Stimulated activated memory B cell treated with anti-CD40 and anti-IgM and Interleukin-4, amounts not matched to agents 10 μg/mL and 1 μg/mL and 100 μg/mL, for 72 hours (primary cell): ENCODE measurements at regions not wholly inside any gene's neighbourhood (a gene's known extent, or its start where the extent isn't known, plus 50 kb on each side); places are given as distances from the start of the nearest gene placed in this dataset.
"Not testable (repeated sequence)": the region's sequence is repeated elsewhere in the genome, so short reads cannot be mapped to it uniquely, and the experiment has no call there.

Experiments used
- ATAC-seq: fragments of 150-1000 bp; cut with Tn5 transposase; 2 replicates; pipeline ENCODE4 v1.10.0; 2021
- H3K27ac Mint-ChIP-seq: one replicate; pipeline ENCODE4 v1.8.0; 2022; ENCODE audit warnings: mild to moderate bottlenecking, mixed read lengths
- H3K27me3 Mint-ChIP-seq: one replicate; pipeline ENCODE4 v1.8.0; 2022; ENCODE audit warnings: mixed read lengths
- H3K36me3 Mint-ChIP-seq: one replicate; pipeline ENCODE4 v1.8.0; 2022; ENCODE audit warnings: mixed read lengths
- H3K4me1 Mint-ChIP-seq: one replicate; pipeline ENCODE4 v1.8.0; 2022; ENCODE audit warnings: mixed read lengths
- H3K4me3 Mint-ChIP-seq: one replicate; pipeline ENCODE4 v1.8.0; 2022; ENCODE audit warnings: mild to moderate bottlenecking, moderate library complexity, mixed read lengths
- H3K9me3 Mint-ChIP-seq: one replicate; pipeline ENCODE4 v1.8.0; 2022; ENCODE audit warnings: mixed read lengths

DNA sequence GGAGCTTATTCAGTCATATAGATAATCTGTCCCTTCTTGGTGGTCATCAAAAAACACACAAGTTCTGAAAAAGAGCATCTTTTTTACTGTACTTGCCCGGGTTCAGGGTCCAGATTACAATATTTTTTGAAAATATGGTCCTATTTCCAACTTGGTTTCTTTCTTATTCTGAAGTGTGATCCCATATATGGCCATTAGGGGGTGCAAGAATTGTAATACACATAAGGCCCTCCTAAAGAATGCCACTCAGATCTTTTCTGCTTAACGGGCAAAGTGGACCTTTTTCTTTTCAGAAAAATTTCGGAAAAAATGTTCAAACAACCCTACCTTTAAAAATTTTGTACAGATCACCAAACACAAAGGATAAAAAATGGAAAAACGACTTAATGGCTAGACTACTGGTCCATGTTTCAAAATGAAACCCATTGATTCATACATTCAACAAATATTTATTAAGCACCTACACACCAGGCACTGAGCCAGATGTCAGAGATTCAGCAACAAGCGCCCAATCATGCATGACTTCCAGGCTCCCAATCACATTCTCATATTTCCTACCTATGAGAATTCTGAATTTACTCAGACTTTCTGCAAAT lies 102.0 kb upstream of the MYRIP start:
- no peak for ATAC-seq
- H3K4me1 Mint-ChIP-seq, result no peaks in the 10 kb centered on the region
- H3K27ac Mint-ChIP-seq, result no peak overlapping the region
- H3K9me3 Mint-ChIP-seq, result peaks cover under 1% of the 10 kb centered on the region
- no peak overlapping the region for H3K4me3 Mint-ChIP-seq
- H3K36me3 Mint-ChIP-seq, result no peaks in the 10 kb centered on the region
- peaks cover 21% of the 10 kb centered on the region for H3K27me3 Mint-ChIP-seq

- ATAC-seq, result no peak
- H3K4me3 Mint-ChIP-seq, result no peak overlapping the region
- no peaks in the 10 kb centered on the region for H3K4me1 Mint-ChIP-seq
- H3K27ac Mint-ChIP-seq, result no peak overlapping the region
- H3K36me3 Mint-ChIP-seq, result no peaks in the 10 kb centered on the region
- peaks cover 16% of the 10 kb centered on the region for H3K27me3 Mint-ChIP-seq
- no peaks in the 10 kb centered on the region for H3K9me3 Mint-ChIP-seq
Measured at GRCh38 chr3:39712413-39713048, 96.9 kb upstream of the MYRIP start.

DNA sequence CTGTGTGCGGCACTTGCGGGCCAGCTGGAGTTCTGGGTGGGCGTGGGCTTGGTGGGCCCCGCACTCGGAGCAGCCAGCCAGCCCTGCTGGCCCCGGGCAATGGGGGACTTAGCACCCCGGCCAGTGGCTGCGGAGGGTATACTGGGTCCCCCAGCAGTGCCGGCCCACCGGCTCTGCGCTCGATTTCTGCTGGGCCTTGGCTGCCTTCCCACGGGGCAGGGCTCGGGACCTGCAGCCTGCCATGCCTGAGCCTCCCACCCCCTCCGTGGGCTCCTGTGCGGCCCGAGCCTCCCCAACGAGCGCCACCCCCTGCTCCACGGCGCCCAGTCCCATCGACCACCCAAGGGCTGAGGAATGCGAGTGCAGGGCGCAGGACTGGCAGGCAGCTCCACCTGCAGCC lies 96.1 kb upstream of the MYRIP start:
- ATAC-seq, H3K4me1 Mint-ChIP-seq: not testable (repeated sequence)
- H3K27me3 Mint-ChIP-seq, result peaks cover 16% of the 10 kb centered on the region

GRCh38 chr3:39716849-39717248 lies 92.6 kb upstream of the MYRIP start:
- ATAC-seq, result no peak
- H3K27me3 Mint-ChIP-seq, result peaks cover 8% of the 10 kb centered on the region

More for the DNA sequence above, 96.1 kb upstream of the MYRIP start:
- not testable (repeated sequence) for H3K36me3 Mint-ChIP-seq, H3K9me3 Mint-ChIP-seq, H3K27ac Mint-ChIP-seq, H3K4me3 Mint-ChIP-seq

GRCh38 chr3:39718674-39719595 lies 90.5 kb upstream of the MYRIP start:
- Mint-ChIP-seq H3K36me3 (no peaks in the 10 kb centered on the region), H3K4me1 (no peaks in the 10 kb centered on the region), H3K4me3 (no peak overlapping the region), H3K27me3 (no peaks in the 10 kb centered on the region), H3K9me3 (no peaks in the 10 kb centered on the region), H3K27ac (no peak overlapping the region)
- no peak for ATAC-seq

More at GRCh38 chr3:39716849-39717248, 92.6 kb upstream of the MYRIP start:
- Mint-ChIP-seq H3K4me3 (no peak overlapping the region), H3K9me3 (no peaks in the 10 kb centered on the region), H3K27ac (no peak overlapping the region), H3K36me3 (no peaks in the 10 kb centered on the region), H3K4me1 (no peaks in the 10 kb centered on the region)

DNA sequence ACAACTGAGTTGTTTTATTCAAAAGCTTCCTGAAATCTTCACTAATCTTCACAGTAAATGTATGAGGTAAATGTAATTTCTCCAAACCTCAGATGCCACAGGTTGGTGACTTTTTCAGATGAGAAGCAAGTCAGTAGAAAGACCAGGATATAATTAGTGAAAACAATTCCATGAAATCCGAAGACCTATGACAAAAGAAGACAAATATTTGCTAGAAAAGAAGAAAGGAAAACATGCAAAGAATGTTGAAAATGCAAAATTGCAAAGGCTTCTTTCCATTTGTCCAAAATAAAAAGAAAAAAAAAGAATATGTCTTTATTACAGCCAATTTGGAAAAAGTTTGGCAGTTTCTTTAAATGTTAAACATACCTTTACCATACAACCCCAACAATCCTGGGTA lies 88.3 kb upstream of the MYRIP start:
- Mint-ChIP-seq H3K9me3 (no peaks in the 10 kb centered on the region), H3K36me3 (no peaks in the 10 kb centered on the region), H3K4me1 (no peaks in the 10 kb centered on the region), H3K27me3 (no peaks in the 10 kb centered on the region), H3K4me3 (no peak overlapping the region), H3K27ac (no peak overlapping the region)
- no peak for ATAC-seq

DNA sequence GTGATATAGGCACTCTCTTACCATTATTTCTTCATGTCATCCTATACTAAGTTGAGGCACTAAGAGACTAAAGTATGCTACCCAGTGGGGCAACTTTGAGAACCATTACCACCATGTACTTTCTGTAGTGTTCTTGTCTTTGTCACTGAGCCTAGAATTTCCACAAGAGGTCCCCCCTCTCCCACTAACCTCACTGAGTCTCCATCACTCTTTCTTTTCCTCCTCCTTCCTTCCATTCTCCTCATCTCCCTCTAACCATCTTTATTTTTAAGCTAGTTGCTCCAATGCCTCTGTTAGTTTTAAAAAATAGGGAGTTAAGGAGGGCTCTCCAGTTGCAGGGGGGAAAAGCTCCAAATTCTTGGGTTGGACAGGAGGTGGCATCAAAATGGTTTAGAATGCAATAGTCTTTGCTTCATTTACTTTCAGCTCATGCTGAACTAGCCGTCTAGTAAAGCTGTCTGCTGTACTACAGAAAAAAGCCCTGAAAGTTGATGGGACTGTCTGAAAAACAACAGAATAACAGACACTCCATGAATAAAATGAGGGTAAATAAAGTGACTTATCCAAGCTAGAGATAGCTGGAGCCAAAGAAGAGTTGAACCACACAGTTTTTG lies 85.1 kb upstream of the MYRIP start:
- Mint-ChIP-seq H3K9me3 (no peaks in the 10 kb centered on the region), H3K36me3 (no peaks in the 10 kb centered on the region), H3K4me3 (no peak overlapping the region), H3K4me1 (no peaks in the 10 kb centered on the region), H3K27me3 (no peaks in the 10 kb centered on the region), H3K27ac (no peak overlapping the region)
- no peak for ATAC-seq

- Mint-ChIP-seq H3K4me1 (no peaks in the 10 kb centered on the region), H3K4me3 (no peak overlapping the region), H3K36me3 (no peaks in the 10 kb centered on the region), H3K9me3 (peaks cover 2% of the 10 kb centered on the region), H3K27me3 (no peaks in the 10 kb centered on the region), H3K27ac (no peak overlapping the region)
- ATAC-seq, result no peak
Measured at GRCh38 chr3:39725321-39725720, 84.1 kb upstream of the MYRIP start.

GRCh38 chr3:39727415-39727814 lies 82.0 kb upstream of the MYRIP start:
- Mint-ChIP-seq H3K9me3 (peaks cover 5% of the 10 kb centered on the region), H3K36me3 (no peaks in the 10 kb centered on the region), H3K4me1 (no peaks in the 10 kb centered on the region), H3K27ac (no peak overlapping the region), H3K4me3 (no peak overlapping the region), H3K27me3 (no peaks in the 10 kb centered on the region)
- ATAC-seq, result no peak

GRCh38 chr3:39733804-39734203 lies 75.6 kb upstream of the MYRIP start:
- ATAC-seq, result no peak
- no peak overlapping the region for H3K4me3 Mint-ChIP-seq
- H3K4me1 Mint-ChIP-seq, result no peaks in the 10 kb centered on the region
- H3K27me3 Mint-ChIP-seq, result no peaks in the 10 kb centered on the region
- peaks cover 5% of the 10 kb centered on the region for H3K9me3 Mint-ChIP-seq
- no peaks in the 10 kb centered on the region for H3K36me3 Mint-ChIP-seq
- H3K27ac Mint-ChIP-seq, result no peak overlapping the region

GRCh38 chr3:39739658-39740057 lies 69.8 kb upstream of the MYRIP start:
- H3K4me3 Mint-ChIP-seq, ATAC-seq, H3K27ac Mint-ChIP-seq, H3K4me1 Mint-ChIP-seq, H3K36me3 Mint-ChIP-seq, H3K27me3 Mint-ChIP-seq: not testable (repeated sequence)
- peaks cover 17% of the 10 kb centered on the region for H3K9me3 Mint-ChIP-seq

DNA sequence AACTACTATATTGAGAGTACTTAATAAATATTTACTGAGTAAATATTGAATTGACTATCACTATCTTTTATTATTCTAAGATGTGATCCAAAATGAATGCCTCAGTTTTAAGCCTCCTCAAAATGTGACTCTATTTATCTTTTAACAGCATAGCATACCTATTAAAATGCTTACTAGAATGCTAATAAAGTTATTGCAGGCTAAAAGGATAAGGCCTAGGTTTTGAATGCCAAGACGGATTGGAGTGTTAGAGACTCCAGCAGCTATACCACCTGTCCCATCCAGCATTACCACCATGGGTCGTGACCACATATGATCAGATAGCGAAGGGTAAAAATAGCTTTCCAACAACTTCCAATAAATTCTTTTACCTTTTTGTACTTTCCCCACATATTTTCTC lies 64.7 kb upstream of the MYRIP start:
- H3K27ac Mint-ChIP-seq, result no peak overlapping the region
- H3K9me3 Mint-ChIP-seq, result peaks cover 14% of the 10 kb centered on the region
- no peaks in the 10 kb centered on the region for H3K4me1 Mint-ChIP-seq
- H3K36me3 Mint-ChIP-seq, result no peaks in the 10 kb centered on the region
- no peaks in the 10 kb centered on the region for H3K27me3 Mint-ChIP-seq
- no peak for ATAC-seq
- no peak overlapping the region for H3K4me3 Mint-ChIP-seq

DNA sequence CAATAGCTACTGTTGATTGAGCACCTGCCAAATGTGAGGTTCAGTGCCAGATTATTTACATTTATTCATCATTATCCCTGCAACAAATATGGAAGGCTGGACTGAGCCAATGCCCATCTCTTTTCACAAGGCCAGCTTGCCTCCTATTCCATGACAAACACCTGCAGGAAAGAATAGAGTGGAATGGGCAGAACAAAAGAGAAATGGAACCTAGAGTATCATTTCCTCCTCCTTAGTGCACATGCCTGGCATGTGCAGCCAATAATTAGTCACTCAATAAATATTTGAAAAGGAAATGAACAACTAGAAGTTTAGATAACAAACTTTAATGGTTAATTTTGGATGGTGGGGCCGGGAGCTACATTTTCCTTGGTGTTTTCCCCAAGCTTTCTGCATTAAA lies 61.4 kb upstream of the MYRIP start:
- no peak for ATAC-seq
- Mint-ChIP-seq H3K27me3 (no peaks in the 10 kb centered on the region), H3K9me3 (no peaks in the 10 kb centered on the region), H3K4me1 (peaks cover 20% of the 10 kb centered on the region), H3K36me3 (no peaks in the 10 kb centered on the region), H3K4me3 (no peak overlapping the region), H3K27ac (no peak overlapping the region)

DNA sequence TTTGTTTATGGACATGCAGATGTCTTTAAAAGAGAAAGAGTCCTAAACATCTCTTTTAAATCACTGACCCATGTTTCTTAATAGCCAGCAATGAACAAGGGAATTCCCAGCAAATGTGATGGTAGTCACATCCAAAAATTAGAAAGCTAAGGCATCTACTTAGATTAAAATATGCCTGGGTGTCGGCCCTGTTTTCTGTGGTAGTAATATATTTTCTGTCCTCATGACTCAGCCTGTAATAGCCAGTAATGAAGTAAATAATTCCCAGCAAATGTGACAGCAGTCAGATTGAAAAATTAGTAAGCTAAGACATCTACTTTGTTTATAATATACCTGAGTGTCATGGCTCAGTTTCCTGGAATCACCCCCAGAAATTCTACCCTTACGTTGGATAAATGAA lies 60.6 kb upstream of the MYRIP start:
- ATAC-seq, result no peak
- H3K27ac Mint-ChIP-seq, result no peak overlapping the region
- H3K27me3 Mint-ChIP-seq, result no peaks in the 10 kb centered on the region
- H3K4me3 Mint-ChIP-seq, result no peak overlapping the region
- peaks cover 20% of the 10 kb centered on the region for H3K4me1 Mint-ChIP-seq
- H3K9me3 Mint-ChIP-seq, result no peaks in the 10 kb centered on the region
- no peaks in the 10 kb centered on the region for H3K36me3 Mint-ChIP-seq

DNA sequence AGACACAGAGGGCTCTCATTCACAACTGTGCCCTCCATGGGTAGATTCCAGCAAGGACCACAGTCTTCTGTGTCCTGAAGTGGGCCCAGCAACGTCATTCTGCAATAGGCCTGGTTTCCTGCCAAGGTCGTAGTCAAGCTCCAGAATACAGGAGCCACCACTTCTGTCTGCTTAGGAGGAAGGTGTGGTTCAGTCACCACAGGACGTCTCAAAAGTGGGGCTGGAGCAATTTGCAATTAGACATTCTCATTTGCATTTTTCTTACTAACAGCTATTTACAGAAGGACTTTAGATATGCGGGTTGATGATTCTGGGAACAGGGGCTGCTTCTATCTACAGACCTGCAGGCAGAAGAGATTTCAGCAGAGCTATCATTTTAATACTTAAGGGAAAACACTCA lies 58.7 kb upstream of the MYRIP start:
- H3K9me3 Mint-ChIP-seq, result no peaks in the 10 kb centered on the region
- H3K27ac Mint-ChIP-seq, result no peak overlapping the region
- no peak for ATAC-seq
- no peaks in the 10 kb centered on the region for H3K27me3 Mint-ChIP-seq
- peaks cover 20% of the 10 kb centered on the region for H3K4me1 Mint-ChIP-seq
- H3K4me3 Mint-ChIP-seq, result no peak overlapping the region
- no peaks in the 10 kb centered on the region for H3K36me3 Mint-ChIP-seq
